HL-60 (cell line): ENCODE measurements at regions not wholly inside any gene's neighbourhood (a gene's known extent, or its start where the extent isn't known, plus 50 kb on each side); places are given as distances from the start of the nearest gene placed in this dataset.

Experiments
- DNase-seq, 2 experiments: peaks; one replicate each; pipeline ENCODE4 v3.0.0-alpha.2; 2010 to 2020; ENCODE audit warnings: low read depth in 1 of 2, low spot score in 1 of 2
- H3K27ac ChIP-seq: fragments of 250-450 bp; sonication (Bioruptor Pico); replicated peaks from 2 replicates; pipeline ENCODE4 v1.5.1; 2020; ENCODE audit warnings: mild to moderate bottlenecking, moderate library complexity
- H3K27me3 ChIP-seq: fragments of 250-450 bp; sonication (Bioruptor Pico); 2 replicates; pipeline ENCODE4 v1.5.1; 2021; ENCODE audit warnings: mild to moderate bottlenecking, moderate library complexity; ENCODE audit not compliant: insufficient read depth, poor library complexity, severe bottlenecking
- H3K4me3 ChIP-seq: replicated peaks from 2 replicates; pipeline ENCODE4 v1.5.1; 2011; ENCODE audit warnings: mild to moderate bottlenecking, control low read depth, low read length; ENCODE audit not compliant: insufficient read depth
- CTCF ChIP-seq: IDR thresholded peaks from one replicate; pipeline ENCODE4 v1.5.1; 2011; ENCODE audit warnings: low read length, control low read depth, inconsistent platforms; ENCODE audit not compliant: insufficient read depth
- GABPA ChIP-seq: IDR thresholded peaks from 2 replicates; pipeline ENCODE4 v1.6.1; 2012; ENCODE audit warnings: low read depth
- POLR2AphosphoS5 ChIP-seq: IDR thresholded peaks from 2 replicates; pipeline ENCODE4 v1.6.1; 2012; ENCODE audit warnings: low read depth
- REST ChIP-seq: IDR thresholded peaks from 2 replicates; pipeline ENCODE4 v1.6.1; 2012; ENCODE audit warnings: low read depth; ENCODE audit not compliant: insufficient replicate concordance
- SPI1 ChIP-seq: IDR thresholded peaks from 2 replicates; pipeline ENCODE4 v1.6.1; 2012; ENCODE audit warnings: low read depth, mild to moderate bottlenecking, borderline replicate concordance

GRCh38 chr1:57683037-57683942 lies 259.4 kb upstream of the DAB1 start:
- TF ChIP-seq CTCF: no peak
- no peak for TF ChIP-seq POLR2AphosphoS5
- no peak for TF ChIP-seq GABPA
- TF ChIP-seq SPI1: no peak
- TF ChIP-seq REST: no peak
- Histone ChIP-seq H3K4me3 (no peak overlapping the region), H3K27me3 (no peaks in the 10 kb centered on the region), H3K27ac (no peak overlapping the region)
- DNase-seq: no peak

- no peaks in the 10 kb centered on the region for H3K27me3 ChIP-seq
- no peak overlapping the region for H3K4me3 ChIP-seq
- H3K27ac ChIP-seq: no peak overlapping the region
- TF ChIP-seq SPI1: no peak
- no peak for TF ChIP-seq CTCF
- no peak for TF ChIP-seq GABPA
- TF ChIP-seq POLR2AphosphoS5: no peak
- TF ChIP-seq REST: no peak
- no peak for DNase-seq
These were observed 254.3 kb upstream of the DAB1 start for GRCh38 chr1:57678138-57678537.

- TF ChIP-seq POLR2AphosphoS5: no peak
- no peak for TF ChIP-seq CTCF
- no peak for TF ChIP-seq GABPA
- TF ChIP-seq SPI1: no peak
- TF ChIP-seq REST: no peak
- H3K27me3 ChIP-seq: no peaks in the 10 kb centered on the region
- no peak overlapping the region for H3K4me3 ChIP-seq
- no peak for DNase-seq
- H3K27ac ChIP-seq: no peak overlapping the region
These were observed 251.9 kb upstream of the DAB1 start for GRCh38 chr1:57675776-57676175.
